ENCODE measurements at regions not wholly inside any gene's neighbourhood (a gene's known extent, or its start where the extent isn't known, plus 50 kb on each side); places are given as distances from the start of the nearest gene placed in this dataset.

- H3K27me3 Mint-ChIP-seq: peaks cover 8% of the 10 kb centered on the region
- ChIA-PET POLR2A (no interaction called here), CTCF (no interaction called here)
- TF ChIP-seq CTCF (IDR thresholded peaks at IDR 0.05): no peak
- H3K4me1 Mint-ChIP-seq: no peaks in the 10 kb centered on the region
- no peak overlapping the region for H3K27ac Mint-ChIP-seq
- ATAC-seq (ENCODE audit: low read depth): no peak
- intact Hi-C loops (cut with micrococcal nuclease): no loop called here
- no peaks in the 10 kb centered on the region for H3K9me3 Mint-ChIP-seq
- H3K4me3 Mint-ChIP-seq: no peak overlapping the region
- DNase-seq: no peak
- no peaks in the 10 kb centered on the region for H3K36me3 Mint-ChIP-seq (ENCODE audit: low read depth)
Measured at GRCh38 chr19:30105727-30106126, 163.7 kb downstream of the URI1 start.

- H3K36me3 Mint-ChIP-seq (ENCODE audit: low read depth): no peaks in the 10 kb centered on the region
Measured at GRCh38 chr19:30106417-30107095, 164.5 kb downstream of the URI1 start.

GRCh38 chr19:30107251-30107650 lies 165.2 kb downstream of the URI1 start:
- POLR2A ChIA-PET: no interaction called here
- no peak for TF ChIP-seq CTCF (IDR thresholded peaks at IDR 0.05)
- Mint-ChIP-seq H3K36me3 (ENCODE audit: low read depth) (no peaks in the 10 kb centered on the region), H3K27me3 (peaks cover 8% of the 10 kb centered on the region), H3K4me3 (no peak overlapping the region), H3K4me1 (no peaks in the 10 kb centered on the region), H3K9me3 (no peaks in the 10 kb centered on the region), H3K27ac (no peak overlapping the region)
- intact Hi-C loops (cut with micrococcal nuclease): no loop called here
- DNase-seq (no peak), ATAC-seq (ENCODE audit: low read depth) (no peak)
- CTCF ChIA-PET: no interaction called here

More at GRCh38 chr19:30106417-30107095, 164.5 kb downstream of the URI1 start:
- ChIA-PET CTCF (no interaction called here), POLR2A (no interaction called here)
- H3K4me1 Mint-ChIP-seq: no peaks in the 10 kb centered on the region
- intact Hi-C loops (cut with micrococcal nuclease): no loop called here
- no peak overlapping the region for H3K4me3 Mint-ChIP-seq
- no peak for TF ChIP-seq CTCF (IDR thresholded peaks at IDR 0.05)
- ATAC-seq (ENCODE audit: low read depth): no peak
- peaks cover 8% of the 10 kb centered on the region for H3K27me3 Mint-ChIP-seq
- H3K27ac Mint-ChIP-seq: no peak overlapping the region
- DNase-seq: no peak
- no peaks in the 10 kb centered on the region for H3K9me3 Mint-ChIP-seq

- ATAC-seq (ENCODE audit: low read depth) (no peak), DNase-seq (no peak)
- Mint-ChIP-seq H3K9me3 (peaks cover 4% of the 10 kb centered on the region), H3K27me3 (peaks cover 3% of the 10 kb centered on the region), H3K4me1 (no peaks in the 10 kb centered on the region), H3K36me3 (ENCODE audit: low read depth) (no peaks in the 10 kb centered on the region), H3K27ac (no peak overlapping the region), H3K4me3 (no peak overlapping the region)
- intact Hi-C loops (cut with micrococcal nuclease): no loop called here
- ChIA-PET CTCF (no interaction called here), POLR2A (no interaction called here)
- TF ChIP-seq CTCF (IDR thresholded peaks at IDR 0.05): no peak
Measured at GRCh38 chr19:30109565-30109964, 167.5 kb downstream of the URI1 start.

- Mint-ChIP-seq H3K4me1 (no peaks in the 10 kb centered on the region), H3K27ac (no peak overlapping the region), H3K9me3 (peaks cover 4% of the 10 kb centered on the region), H3K27me3 (peaks cover 2% of the 10 kb centered on the region), H3K36me3 (ENCODE audit: low read depth) (no peaks in the 10 kb centered on the region), H3K4me3 (no peak overlapping the region)
- TF ChIP-seq CTCF (IDR thresholded peaks at IDR 0.05): no peak
- intact Hi-C loops (cut with micrococcal nuclease): no loop called here
- DNase-seq: no peak
- ATAC-seq (ENCODE audit: low read depth): no peak
- POLR2A ChIA-PET: no interaction called here
- CTCF ChIA-PET: no interaction called here
Measured at GRCh38 chr19:30111021-30111855, 169.2 kb downstream of the URI1 start.
